Aorta (tissue), 5 donors: ENCODE measurements at regions not wholly inside any gene's neighbourhood (a gene's known extent, or its start where the extent isn't known, plus 50 kb on each side); places are given as distances from the start of the nearest gene placed in this dataset.

Source experiments
- ATAC-seq: fragments of 200-7000 bp; cut with Tn5 transposase; one replicate; pipeline ENCODE4 v1.9.1; 2022; ENCODE audit warnings: moderate library complexity; ENCODE audit not compliant: low FRiP score
- DNase-seq, 2 donors: peaks; one replicate each; pipeline ENCODE4 v3.0.0-alpha.2; 2020
- H3K27ac ChIP-seq, 2 donors: one replicate each; pipeline ENCODE4 v1.5.1; 2013; ENCODE audit warnings: low read length in 2 of 2, mild to moderate bottlenecking in 2 of 2, moderate library complexity in 2 of 2, control low read depth in 1 of 2, inconsistent platforms in 1 of 2, low read depth in 1 of 2
- H3K27me3 ChIP-seq, 2 donors: one replicate each; pipeline ENCODE4 v1.6.1; 2013; ENCODE audit warnings: control low read depth in 1 of 2, low read length in 1 of 2, mild to moderate bottlenecking in 1 of 2, moderate library complexity in 1 of 2; ENCODE audit not compliant: insufficient read depth in 2 of 2, control insufficient read depth in 1 of 2
- H3K36me3 ChIP-seq, 2 donors: one replicate each; pipeline ENCODE4 v1.6.1; 2013; ENCODE audit warnings: control low read depth in 1 of 2, low read length in 1 of 2, mild to moderate bottlenecking in 1 of 2; ENCODE audit not compliant: insufficient read depth in 2 of 2, control insufficient read depth in 1 of 2
- H3K4me1 ChIP-seq, 2 donors: one replicate each; pipeline ENCODE4 v1.6.1; 2013; ENCODE audit warnings: low read length in 2 of 2, control low read depth in 1 of 2, mild to moderate bottlenecking in 1 of 2, moderate library complexity in 1 of 2; ENCODE audit not compliant: insufficient read depth in 2 of 2, control insufficient read depth in 1 of 2
- H3K4me3 ChIP-seq, 2 donors: one replicate each; pipeline ENCODE4 v1.5.1; 2013; ENCODE audit warnings: low read length in 2 of 2, control low read depth in 1 of 2, mild to moderate bottlenecking in 1 of 2
- H3K9me3 ChIP-seq: one replicate; pipeline ENCODE4 v1.6.1; 2013; ENCODE audit warnings: mild to moderate bottlenecking, low read length; ENCODE audit not compliant: control insufficient read depth
- WGBS, 2 donors: extraction: QIAGEN DNeasy Blood & Tissue Kit; methylation state at CpG; one replicate each; pipeline ENCODE4 v1.1.7; 2013; 5-methylcytosine and 5-hydroxymethylcytosine counted together
- intact Hi-C, 2 donors: fragments of 100-400 bp; cut with DNase I; formaldehyde crosslinking; loops; one replicate each; pipeline versions ENCODE4 v1.14.2 to v1.15.0; 2022
- donor health status: healthy with polysubstance abuse.
- donor health status: Bipolar disorder and iron deficiency.
- donor health status: DM: no; HTN: no; CAD: no.
- donor health status: DM: no; HTN: no; CAD: no.
- donor health status: DM: yes; HTN: yes; CAD: no.

GRCh38 chr22:48323746-48324145, 1503.9 kb downstream of the BRD1 start:
- Histone ChIP-seq H3K9me3 (peaks cover 6% of the 10 kb centered on the region), H3K36me3 (no peaks in the 10 kb centered on the region), H3K27me3 (no peaks in the 10 kb centered on the region), H3K4me1 (no peaks in the 10 kb centered on the region), H3K27ac (no peak overlapping the region), H3K4me3 (no peak overlapping the region)
- no peak for ATAC-seq
- WGBS, 2 donors = 88 to 90% methylated on average over 7 of the region's 7 CpGs
- DNase-seq = peak in 1 of 2 donors; percentile 40
- intact Hi-C loops = no loop called here

- no peaks in the 10 kb centered on the region for H3K27me3 ChIP-seq
- H3K36me3 ChIP-seq = no peaks in the 10 kb centered on the region
- ATAC-seq = no peak
- DNase-seq = no peak
- H3K9me3 ChIP-seq = peaks cover 4% of the 10 kb centered on the region
- intact Hi-C loops = no loop called here
- H3K4me1 ChIP-seq = no peaks in the 10 kb centered on the region
- no peak overlapping the region for H3K27ac ChIP-seq
- H3K4me3 ChIP-seq = no peak overlapping the region
- 91 to 92% methylated on average over 2 of the region's 2 CpGs for WGBS, 2 donors
Measured at GRCh38 chr22:48322907-48323306, 1504.8 kb downstream of the BRD1 start.

GRCh38 chr22:48321986-48322545, 1505.6 kb downstream of the BRD1 start:
- H3K4me1 ChIP-seq = no peaks in the 10 kb centered on the region
- no peak overlapping the region for H3K4me3 ChIP-seq
- no peaks in the 10 kb centered on the region for H3K36me3 ChIP-seq
- WGBS, 2 donors = 74 to 86% methylated on average over 9 of the region's 9 CpGs
- H3K27ac ChIP-seq = no peak overlapping the region
- no peaks in the 10 kb centered on the region for H3K27me3 ChIP-seq
- intact Hi-C loops = no loop called here
- H3K9me3 ChIP-seq = peaks cover 4% of the 10 kb centered on the region
- no peak for ATAC-seq
- peak; percentile 18 to 43 for DNase-seq

- no peak for ATAC-seq
- WGBS, 2 donors = 36 to 44% methylated on average over 18 of the region's 18 CpGs
- Histone ChIP-seq H3K4me3 (no peak overlapping the region), H3K4me1 (no peaks in the 10 kb centered on the region), H3K9me3 (peaks cover 4% of the 10 kb centered on the region), H3K27me3 (no peaks in the 10 kb centered on the region), H3K36me3 (no peaks in the 10 kb centered on the region), H3K27ac (no peak overlapping the region)
- intact Hi-C loops = no loop called here
- peak in 1 of 2 donors; percentile 40 for DNase-seq
Measured at GRCh38 chr22:48320683-48321451, 1506.8 kb downstream of the BRD1 start.

GRCh38 chr22:48320048-48320682, 1507.5 kb downstream of the BRD1 start:
- no peak for ATAC-seq
- WGBS, 2 donors = 82 to 84% methylated on average over 13 of the region's 13 CpGs

GRCh38 chr22:48319321-48320047, 1508.2 kb downstream of the BRD1 start:
- Histone ChIP-seq H3K4me3 (no peak overlapping the region), H3K9me3 (no peaks in the 10 kb centered on the region), H3K36me3 (no peaks in the 10 kb centered on the region), H3K4me1 (no peaks in the 10 kb centered on the region), H3K27ac (no peak overlapping the region), H3K27me3 (no peaks in the 10 kb centered on the region)
- DNase-seq (peak in 1 of 2 donors; percentile 49), ATAC-seq (no peak)
- WGBS, 2 donors = 82% methylated on average over 14 of the region's 14 CpGs
- intact Hi-C loops = no loop called here

More at GRCh38 chr22:48320048-48320682, 1507.5 kb downstream of the BRD1 start:
- no peaks in the 10 kb centered on the region for H3K4me1 ChIP-seq
- no peaks in the 10 kb centered on the region for H3K36me3 ChIP-seq
- H3K27ac ChIP-seq = no peak overlapping the region
- no peak overlapping the region for H3K4me3 ChIP-seq
- no peaks in the 10 kb centered on the region for H3K27me3 ChIP-seq
- DNase-seq = peak in 1 of 2 donors; percentile 21
- H3K9me3 ChIP-seq = peaks cover 4% of the 10 kb centered on the region
- intact Hi-C loops = no loop called here

GRCh38 chr22:48318575-48319320, 1508.9 kb downstream of the BRD1 start:
- H3K27ac ChIP-seq = no peak overlapping the region
- 76 to 77% methylated on average over 11 to 13 of the region's 13 CpGs for WGBS, 2 donors
- intact Hi-C loops = no loop called here
- no peaks in the 10 kb centered on the region for H3K4me1 ChIP-seq
- no peak overlapping the region for H3K4me3 ChIP-seq
- no peaks in the 10 kb centered on the region for H3K9me3 ChIP-seq
- no peaks in the 10 kb centered on the region for H3K36me3 ChIP-seq
- no peaks in the 10 kb centered on the region for H3K27me3 ChIP-seq
- ATAC-seq (no peak), DNase-seq (peak in 1 of 2 donors; percentile 72)

- Histone ChIP-seq H3K4me1 (no peaks in the 10 kb centered on the region), H3K27me3 (no peaks in the 10 kb centered on the region), H3K9me3 (no peaks in the 10 kb centered on the region), H3K36me3 (no peaks in the 10 kb centered on the region), H3K27ac (no peak overlapping the region), H3K4me3 (no peak overlapping the region)
- DNase-seq = no peak
- WGBS, 2 donors = 70 to 71% methylated on average over 6 of the region's 6 CpGs
- ATAC-seq = no peak
- intact Hi-C loops = no loop called here
Measured at GRCh38 chr22:48318173-48318572, 1509.5 kb downstream of the BRD1 start.
